Spleen (tissue), 11 donors: ENCODE measurements at regions not wholly inside any gene's neighbourhood (a gene's known extent, or its start where the extent isn't known, plus 50 kb on each side); places are given as distances from the start of the nearest gene placed in this dataset.

Experiments
- DNase-seq: peaks from one replicate; pipeline ENCODE4 v3.0.0-alpha.2; 2020
- H3K27ac ChIP-seq, 8 donors: fragments of 200-600 bp; sonication (generic) in 7 of 8; 1 replicate in 4 of 8; 2 replicates in 4 of 8; pipeline versions ENCODE4 v1.5.0 to v1.8.0; 2016 to 2021; ENCODE audit warnings: inconsistent platforms in 4 of 8, mild to moderate bottlenecking in 4 of 8, moderate library complexity in 1 of 8
- H3K27me3 ChIP-seq, 7 donors: fragments of 200-600 bp; sonication (generic) in 6 of 7; replicated peaks in 1 of 7; 1 replicate in 4 of 7; 2 replicates in 3 of 7; pipeline versions ENCODE4 v1.5.0 to v1.8.0; 2016 to 2021; ENCODE audit warnings: inconsistent platforms in 3 of 7, mild to moderate bottlenecking in 1 of 7
- H3K36me3 ChIP-seq, 6 donors: fragments of 200-600 bp; sonication (generic) in 5 of 6; 1 replicate in 4 of 6; 2 replicates in 2 of 6; pipeline versions ENCODE4 v1.5.0 to v1.8.0; 2016 to 2021; ENCODE audit warnings: inconsistent platforms in 2 of 6
- H3K4me1 ChIP-seq, 6 donors: fragments of 200-600 bp; sonication (generic) in 5 of 6; 1 replicate in 3 of 6; 2 replicates in 3 of 6; pipeline versions ENCODE4 v1.5.0 to v1.8.0; 2016 to 2021; ENCODE audit warnings: inconsistent platforms in 3 of 6
- H3K4me3 ChIP-seq, 8 donors: fragments of 200-600 bp; sonication (generic) in 7 of 8; 1 replicate in 4 of 8; 2 replicates in 4 of 8; pipeline versions ENCODE4 v1.5.0 to v1.8.0; 2016 to 2021; ENCODE audit warnings: inconsistent platforms in 4 of 8, mild to moderate bottlenecking in 4 of 8, moderate library complexity in 2 of 8
- H3K9me3 ChIP-seq, 8 donors: fragments of 200-600 bp; sonication (generic) in 7 of 8; 1 replicate in 4 of 8; 2 replicates in 4 of 8; pipeline versions ENCODE4 v1.5.0 to v1.8.0; 2016 to 2021; ENCODE audit warnings: inconsistent platforms in 4 of 8
- CTCF ChIP-seq, 11 experiments: fragments of 200-600 bp in 7 of 11; fragments of 450-650 bp in 4 of 11; sonication (generic) in 4 of 11; IDR thresholded peaks in 8 of 11; conservative IDR thresholded peaks in 3 of 11; 1 replicate in 7 of 11; 2 replicates in 4 of 11; pipeline versions ENCODE4 v1.4.0 to v1.8.0; 2016 to 2021; ENCODE audit warnings: antibody characterized with exemption in 11 of 11, inconsistent platforms in 4 of 11, mild to moderate bottlenecking in 1 of 11
- POLR2A ChIP-seq, 3 donors: fragments of 450-650 bp; IDR thresholded peaks; one replicate each; pipeline ENCODE4 v1.5.1; 2017; ENCODE audit warnings: antibody characterized with exemption in 3 of 3, mild to moderate bottlenecking in 1 of 3
- POLR2AphosphoS5 ChIP-seq, 3 donors: sonication (generic); formaldehyde crosslinking; IDR thresholded peaks; one replicate each; pipeline ENCODE4 v1.5.1; 2017; ENCODE audit warnings: antibody characterized with exemption in 3 of 3
- WGBS, 5 donors: extraction: QIAGEN DNeasy Blood & Tissue Kit in 3 of 5; methylation state at CpG; one replicate each; pipeline versions ENCODE4 v1.1.5 to v1.1.7; 2013 to 2018; 5-methylcytosine and 5-hydroxymethylcytosine counted together
- intact Hi-C: fragments of 100-400 bp; cut with DNase I; formaldehyde crosslinking; loops from one replicate; pipeline ENCODE4 v1.15.0; 2023; ENCODE audit warnings: low total_unique reads
- donor health status: healthy with polysubstance abuse.
- donor health status: DM: no; HTN: no; CAD: no; lungs with moderate emphysema.
- donor health status: DM: no; HTN: no; CAD: no.
- donor health status: Bipolar disorder and iron deficiency.
- donor health status: healthy.
- donor health status: DM: no; HTN: no; CAD: no.
- donor health status: DM: yes; HTN: yes; CAD: no.

- no peak overlapping the region for H3K4me3 ChIP-seq
- no peak overlapping the region for H3K27ac ChIP-seq
- no peaks in the 10 kb centered on the region for H3K36me3 ChIP-seq
- H3K9me3 ChIP-seq: peaks cover 0 to 13% (median 0%) of the 10 kb centered on the region in 8 donors
- no peak for DNase-seq
- intact Hi-C loops: no loop called here
- no peaks in the 10 kb centered on the region for H3K4me1 ChIP-seq
- no peak for TF ChIP-seq POLR2AphosphoS5 (IDR thresholded peaks at IDR 0.05)
- TF ChIP-seq POLR2A (IDR thresholded peaks at IDR 0.05): no peak
- no peak for TF ChIP-seq CTCF (IDR thresholded peaks at IDR 0.05 in 8 of 11, conservative IDR thresholded peaks at IDR 0.05 in 3 of 11)
- no peaks in the 10 kb centered on the region for H3K27me3 ChIP-seq
- WGBS, 5 donors: 72 to 89% (median 83%) methylated on average over 2 of the region's 2 CpGs
These were observed 120.3 kb upstream of the ATXN3L start for GRCh38 chrX:13440176-13440575.

DNA sequence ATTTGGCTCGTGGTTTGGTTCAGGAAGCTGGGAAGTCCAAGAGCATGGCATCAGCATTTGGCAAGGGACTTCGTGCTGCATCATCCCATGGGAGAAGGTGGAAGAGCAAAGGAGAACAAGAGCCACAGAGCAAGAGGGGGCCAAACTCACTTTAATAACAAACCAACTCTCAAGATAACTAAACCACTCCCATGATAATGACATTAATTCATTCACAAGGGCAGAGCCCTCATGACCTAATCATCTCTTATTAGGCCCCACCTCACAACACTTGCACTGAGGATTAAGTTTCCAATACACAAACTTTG lies 113.4 kb upstream of the ATXN3L start:
- no peaks in the 10 kb centered on the region for H3K36me3 ChIP-seq
- no peaks in the 10 kb centered on the region for H3K9me3 ChIP-seq
- peaks cover 0 to 6% (median 0%) of the 10 kb centered on the region in 6 donors for H3K4me1 ChIP-seq
- no peaks in the 10 kb centered on the region for H3K27me3 ChIP-seq
- H3K27ac ChIP-seq: peak overlapping the region in 1 of 8 donors; percentile 22
- TF ChIP-seq POLR2A (IDR thresholded peaks at IDR 0.05) (no peak), CTCF (IDR thresholded peaks at IDR 0.05 in 8 of 11, conservative IDR thresholded peaks at IDR 0.05 in 3 of 11) (no peak), POLR2AphosphoS5 (IDR thresholded peaks at IDR 0.05) (no peak)
- intact Hi-C loops: no loop called here
- WGBS, 5 donors: 35 to 62% (median 58%) methylated on average over 2 of the region's 2 CpGs
- no peak for DNase-seq
- H3K4me3 ChIP-seq: no peak overlapping the region

DNA sequence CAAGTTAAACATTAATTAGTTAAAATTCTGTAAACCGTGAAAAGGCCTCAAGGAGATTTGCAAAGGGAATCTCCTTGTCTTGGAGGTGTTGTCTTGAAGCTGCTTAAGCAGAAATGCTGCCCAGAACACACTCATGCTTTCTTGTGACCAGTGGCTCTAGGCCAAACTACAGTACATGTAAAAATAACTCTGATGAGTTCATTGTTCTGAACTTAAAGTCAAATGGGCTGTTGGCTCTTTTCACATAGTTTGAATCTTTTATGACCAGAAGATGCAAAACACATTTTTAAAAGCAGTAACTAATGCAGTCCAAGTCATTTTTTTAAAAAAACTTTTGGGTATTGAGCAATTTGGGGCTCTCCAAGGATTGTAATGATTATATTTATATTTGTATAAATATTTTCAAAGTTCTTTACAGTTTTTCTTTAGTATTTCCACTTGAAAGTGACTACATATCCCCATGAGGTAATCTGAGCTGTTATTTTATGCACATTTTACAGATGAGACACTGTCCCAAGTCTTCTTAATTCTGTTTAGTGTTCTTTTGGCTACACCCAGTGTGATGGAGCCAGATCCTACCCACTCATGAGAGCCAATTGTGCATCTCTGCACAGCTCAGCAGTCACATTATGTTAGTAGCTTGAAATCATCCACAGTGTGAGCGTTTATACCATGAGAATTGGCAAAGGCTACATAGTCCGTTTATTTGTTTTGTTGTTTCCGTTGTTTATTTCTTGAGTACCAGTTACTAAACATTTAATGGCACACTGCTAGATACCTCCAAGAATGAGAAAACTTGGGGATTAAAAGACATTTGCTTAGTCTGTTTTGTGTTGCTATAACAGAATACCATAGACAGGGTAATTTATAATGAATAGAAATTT lies 112.8 kb upstream of the ATXN3L start:
- no peak for DNase-seq
- 81 to 95% (median 86%) methylated on average over 4 of the region's 4 CpGs for WGBS, 5 donors
- Histone ChIP-seq H3K27me3 (no peaks in the 10 kb centered on the region), H3K27ac (peak overlapping the region in 1 of 8 donors; percentile 22), H3K36me3 (no peaks in the 10 kb centered on the region), H3K4me1 (peaks cover 0 to 12% (median 0%) of the 10 kb centered on the region in 6 donors), H3K9me3 (no peaks in the 10 kb centered on the region), H3K4me3 (no peak overlapping the region)
- intact Hi-C loops: no loop called here
- TF ChIP-seq POLR2A (IDR thresholded peaks at IDR 0.05) (no peak), POLR2AphosphoS5 (IDR thresholded peaks at IDR 0.05) (no peak), CTCF (IDR thresholded peaks at IDR 0.05 in 8 of 11, conservative IDR thresholded peaks at IDR 0.05 in 3 of 11) (no peak)

- intact Hi-C loops: no loop called here
- Histone ChIP-seq H3K36me3 (no peaks in the 10 kb centered on the region), H3K9me3 (peaks cover 0 to 13% (median 0%) of the 10 kb centered on the region in 8 donors), H3K27me3 (no peaks in the 10 kb centered on the region), H3K27ac (no peak overlapping the region), H3K4me1 (peaks cover 0 to 14% (median 0%) of the 10 kb centered on the region in 6 donors), H3K4me3 (no peak overlapping the region)
- DNase-seq: no peak
- no peak for TF ChIP-seq POLR2A (IDR thresholded peaks at IDR 0.05)
- TF ChIP-seq POLR2AphosphoS5 (IDR thresholded peaks at IDR 0.05): no peak
- no peak for TF ChIP-seq CTCF (IDR thresholded peaks at IDR 0.05 in 8 of 11, conservative IDR thresholded peaks at IDR 0.05 in 3 of 11)
- 80 to 95% (median 90%) methylated on average over 6 of the region's 6 CpGs for WGBS, 5 donors
These were observed 110.4 kb upstream of the ATXN3L start for GRCh38 chrX:13430136-13430827.
